Astrocyte (in vitro differentiated cells and primary cell): ENCODE measurements at regions not wholly inside any gene's neighbourhood (a gene's known extent, or its start where the extent isn't known, plus 50 kb on each side); places are given as distances from the start of the nearest gene placed in this dataset.

Experiments
- DNase-seq: peaks from one replicate; pipeline ENCODE4 v3.0.0-alpha.2; 2010; ENCODE audit warnings: low read depth
- FAIRE-seq: peaks from 2 replicates; lab custom pipeline; 2011; peaks lifted over from hg19 to GRCh38; lab: Jason Lieb, UNC
- H2AFZ ChIP-seq: 2 replicates; pipeline ENCODE4 v1.6.0; 2012; ENCODE audit warnings: low read depth, low read length, inconsistent platforms
- H3K27ac ChIP-seq: 2 replicates; pipeline ENCODE4 v1.5.1; 2011; ENCODE audit warnings: low read depth, low read length, inconsistent platforms
- H3K27me3 ChIP-seq: 2 replicates; pipeline ENCODE4 v1.6.0; 2011; ENCODE audit warnings: low read length, inconsistent platforms; ENCODE audit not compliant: insufficient read depth
- H3K36me3 ChIP-seq: 2 replicates; pipeline ENCODE4 v1.5.1; 2011; ENCODE audit warnings: low read length, inconsistent platforms; ENCODE audit not compliant: insufficient read depth
- H3K4me1 ChIP-seq: 2 replicates; pipeline ENCODE4 v1.5.1; 2011; ENCODE audit warnings: low read length, inconsistent platforms; ENCODE audit not compliant: insufficient read depth
- H3K4me2 ChIP-seq: 2 replicates; pipeline ENCODE4 v1.6.0; 2012; ENCODE audit warnings: low read length, inconsistent platforms
- H3K4me3 ChIP-seq: 2 replicates; pipeline ENCODE4 v1.5.1; 2011; ENCODE audit warnings: low read depth, mild to moderate bottlenecking, low read length, inconsistent platforms; ENCODE audit not compliant: insufficient read depth
- H3K79me2 ChIP-seq: 2 replicates; pipeline ENCODE4 v1.6.0; 2012; ENCODE audit warnings: mild to moderate bottlenecking, low read length, inconsistent platforms; ENCODE audit not compliant: insufficient read depth
- H3K9ac ChIP-seq: 2 replicates; pipeline ENCODE4 v1.6.0; 2012; ENCODE audit warnings: mild to moderate bottlenecking, low read length, inconsistent platforms
- H3K9me3 ChIP-seq: 2 replicates; pipeline ENCODE4 v1.5.1; 2012; ENCODE audit warnings: low read depth, mild to moderate bottlenecking, low read length, inconsistent platforms; ENCODE audit not compliant: insufficient read depth
- H4K20me1 ChIP-seq: 2 replicates; pipeline ENCODE4 v1.6.0; 2012; ENCODE audit warnings: low read length, inconsistent platforms; ENCODE audit not compliant: insufficient read depth
- H3K27ac Mint-ChIP-seq: one replicate; pipeline ENCODE4 v1.8.0; 2021; ENCODE audit warnings: mild to moderate bottlenecking, mixed read lengths; ENCODE audit not compliant: unreplicated experiment
- H3K27me3 Mint-ChIP-seq: one replicate; pipeline ENCODE4 v1.8.0; 2021; ENCODE audit warnings: low read depth, mixed read lengths; ENCODE audit not compliant: unreplicated experiment
- H3K36me3 Mint-ChIP-seq: one replicate; pipeline ENCODE4 v1.8.0; 2021; ENCODE audit warnings: low read depth, mixed read lengths; ENCODE audit not compliant: unreplicated experiment
- H3K4me1 Mint-ChIP-seq: one replicate; pipeline ENCODE4 v1.8.0; 2021; ENCODE audit warnings: low read depth, mixed read lengths; ENCODE audit not compliant: unreplicated experiment
- H3K4me3 Mint-ChIP-seq: one replicate; pipeline ENCODE4 v1.8.0; 2021; ENCODE audit warnings: mild to moderate bottlenecking, moderate library complexity, mixed read lengths; ENCODE audit not compliant: unreplicated experiment
- H3K9me3 Mint-ChIP-seq: one replicate; pipeline ENCODE4 v1.8.0; 2021; ENCODE audit warnings: mild to moderate bottlenecking, mixed read lengths; ENCODE audit not compliant: unreplicated experiment
- CTCF ChIP-seq: IDR thresholded peaks from 2 replicates; pipeline ENCODE4 v1.5.1; 2011; ENCODE audit warnings: low read depth, mild to moderate bottlenecking, inconsistent platforms, low read length, moderate library complexity; ENCODE audit not compliant: insufficient read depth
- EZH2 ChIP-seq: IDR thresholded peaks from 2 replicates; pipeline ENCODE4 v1.6.1; 2012; ENCODE audit warnings: mild to moderate bottlenecking, low read length, inconsistent platforms; ENCODE audit not compliant: insufficient read depth

GRCh38 chr12:66863276-66863675 lies 184.4 kb upstream of the GRIP1 start:
- Histone ChIP-seq H3K79me2 (no peaks in the 10 kb centered on the region), H3K4me3 (no peak overlapping the region), H3K36me3 (no peaks in the 10 kb centered on the region), H2AFZ (no peak overlapping the region), H3K9me3 (no peaks in the 10 kb centered on the region), H4K20me1 (no peaks in the 10 kb centered on the region), H3K4me1 (no peaks in the 10 kb centered on the region), H3K27ac (no peak overlapping the region), H3K27me3 (no peaks in the 10 kb centered on the region), H3K4me2 (no peak overlapping the region), H3K9ac (no peak overlapping the region)
- Mint-ChIP-seq H3K4me3 (no peak overlapping the region), H3K36me3 (no peaks in the 10 kb centered on the region), H3K27me3 (no peaks in the 10 kb centered on the region), H3K9me3 (no peaks in the 10 kb centered on the region), H3K4me1 (peaks cover 10% of the 10 kb centered on the region), H3K27ac (no peak overlapping the region)
- no peak for FAIRE-seq
- no peak for DNase-seq
- no peak for TF ChIP-seq EZH2
- no peak for TF ChIP-seq CTCF

- no peak overlapping the region for H3K4me2 ChIP-seq
- no peak overlapping the region for H2AFZ ChIP-seq
- H3K9me3 ChIP-seq = no peaks in the 10 kb centered on the region
- FAIRE-seq = no peak
- no peaks in the 10 kb centered on the region for H3K79me2 ChIP-seq
- H3K9ac ChIP-seq = no peak overlapping the region
- no peak overlapping the region for H3K4me3 ChIP-seq
- no peaks in the 10 kb centered on the region for H3K27me3 ChIP-seq
- no peak overlapping the region for H3K27ac ChIP-seq
- Mint-ChIP-seq H3K27me3 (no peaks in the 10 kb centered on the region), H3K36me3 (no peaks in the 10 kb centered on the region), H3K4me1 (no peaks in the 10 kb centered on the region), H3K4me3 (no peak overlapping the region), H3K9me3 (no peaks in the 10 kb centered on the region), H3K27ac (no peak overlapping the region)
- H3K36me3 ChIP-seq = no peaks in the 10 kb centered on the region
- no peak for TF ChIP-seq CTCF
- no peak for TF ChIP-seq EZH2
- no peak for DNase-seq
- H3K4me1 ChIP-seq = no peaks in the 10 kb centered on the region
- H4K20me1 ChIP-seq = no peaks in the 10 kb centered on the region
These were observed 199.0 kb upstream of the GRIP1 start for GRCh38 chr12:66877925-66878324.

GRCh38 chr12:66879409-66879808 lies 200.5 kb upstream of the GRIP1 start:
- H3K9me3 ChIP-seq = no peaks in the 10 kb centered on the region
- Mint-ChIP-seq H3K27me3 (no peaks in the 10 kb centered on the region), H3K4me1 (no peaks in the 10 kb centered on the region), H3K27ac (no peak overlapping the region), H3K4me3 (no peak overlapping the region), H3K9me3 (no peaks in the 10 kb centered on the region), H3K36me3 (no peaks in the 10 kb centered on the region)
- H3K36me3 ChIP-seq = no peaks in the 10 kb centered on the region
- no peak overlapping the region for H3K9ac ChIP-seq
- FAIRE-seq (no peak), DNase-seq (no peak)
- no peak overlapping the region for H2AFZ ChIP-seq
- peaks cover 2% of the 10 kb centered on the region for H3K27me3 ChIP-seq
- no peak overlapping the region for H3K27ac ChIP-seq
- TF ChIP-seq EZH2 (no peak), CTCF (no peak)
- no peaks in the 10 kb centered on the region for H3K4me1 ChIP-seq
- no peak overlapping the region for H3K4me2 ChIP-seq
- no peaks in the 10 kb centered on the region for H4K20me1 ChIP-seq
- no peak overlapping the region for H3K4me3 ChIP-seq
- H3K79me2 ChIP-seq = no peaks in the 10 kb centered on the region
